Astrocyte (in vitro differentiated cells and primary cell): ENCODE measurements at regions not wholly inside any gene's neighbourhood (a gene's known extent, or its start where the extent isn't known, plus 50 kb on each side); places are given as distances from the start of the nearest gene placed in this dataset.

Experiments used
- CTCF ChIP-seq: IDR thresholded peaks from 2 replicates; pipeline ENCODE4 v1.5.1; 2011; ENCODE audit warnings: low read depth, mild to moderate bottlenecking, inconsistent platforms, low read length, moderate library complexity; ENCODE audit not compliant: insufficient read depth
- EZH2 ChIP-seq: IDR thresholded peaks from 2 replicates; pipeline ENCODE4 v1.6.1; 2012; ENCODE audit warnings: mild to moderate bottlenecking, low read length, inconsistent platforms; ENCODE audit not compliant: insufficient read depth

- no peak for TF ChIP-seq EZH2
- no peak for TF ChIP-seq CTCF
Observed at GRCh38 chr9:29511680-29512079, 1938.4 kb upstream of the C9orf72 start.
